Karpas-422 (cell line): ENCODE measurements at regions not wholly inside any gene's neighbourhood (a gene's known extent, or its start where the extent isn't known, plus 50 kb on each side); places are given as distances from the start of the nearest gene placed in this dataset.

Source experiments
- DNase-seq: peaks from one replicate; pipeline ENCODE4 v3.0.0-alpha.2; 2015
- H2AFZ ChIP-seq: fragments of 200-600 bp; sonication (generic); 2 replicates; pipeline ENCODE4 v1.6.1; 2014; ENCODE audit warnings: antibody characterized with exemption, low read length, mixed read lengths
- H3K27ac ChIP-seq: fragments of 200-600 bp; sonication (generic); 2 replicates; pipeline ENCODE4 v1.5.1; 2014; ENCODE audit warnings: mild to moderate bottlenecking, low read length, moderate library complexity
- H3K27me3 ChIP-seq: fragments of 200-600 bp; sonication (generic); 2 replicates; pipeline ENCODE4 v1.6.1; 2014; ENCODE audit warnings: low read length, mixed read lengths
- H3K36me3 ChIP-seq: fragments of 200-600 bp; sonication (generic); 2 replicates; pipeline ENCODE4 v1.6.1; 2014; ENCODE audit warnings: low read length, mixed read lengths; ENCODE audit not compliant: insufficient read depth
- H3K4me1 ChIP-seq: fragments of 200-600 bp; sonication (generic); 2 replicates; pipeline ENCODE4 v1.6.1; 2014; ENCODE audit warnings: mild to moderate bottlenecking, low read length, mixed read lengths
- H3K4me2 ChIP-seq: fragments of 200-600 bp; sonication (generic); 2 replicates; pipeline ENCODE4 v1.6.1; 2014; ENCODE audit warnings: low read length, low read depth, mild to moderate bottlenecking; ENCODE audit not compliant: poor library complexity, severe bottlenecking
- H3K4me3 ChIP-seq: fragments of 200-600 bp; sonication (generic); 2 replicates; pipeline ENCODE4 v1.5.1; 2014; ENCODE audit warnings: mild to moderate bottlenecking, antibody characterized with exemption, low read length, mixed read lengths
- H3K79me2 ChIP-seq: fragments of 200-600 bp; sonication (generic); 2 replicates; pipeline ENCODE4 v1.6.1; 2014; ENCODE audit warnings: mild to moderate bottlenecking, low read length, mixed read lengths
- H3K9ac ChIP-seq: fragments of 200-600 bp; sonication (generic); 2 replicates; pipeline ENCODE4 v1.6.0; 2014; ENCODE audit warnings: low read length
- H3K9me2 ChIP-seq: fragments of 200-600 bp; sonication (generic), shearing (Covaris generic); replicated peaks from 2 replicates; pipeline ENCODE4 v1.6.0; 2014; ENCODE audit warnings: mild to moderate bottlenecking, low read length, moderate library complexity; ENCODE audit not compliant: insufficient read depth
- H3K9me3 ChIP-seq: fragments of 300-700, 200-600 bp; sonication (generic); 2 replicates; pipeline ENCODE4 v1.6.1; 2014; ENCODE audit warnings: low read length, mixed read lengths
- H4K20me1 ChIP-seq: fragments of 200-600 bp; sonication (generic); 2 replicates; pipeline ENCODE4 v1.6.1; 2014; ENCODE audit warnings: mild to moderate bottlenecking, antibody characterized with exemption, low read length, low read depth; ENCODE audit not compliant: insufficient read depth

- H3K4me1 ChIP-seq = no peaks in the 10 kb centered on the region
- no peaks in the 10 kb centered on the region for H3K9me3 ChIP-seq
- no peaks in the 10 kb centered on the region for H3K27me3 ChIP-seq
- H3K36me3 ChIP-seq = no peaks in the 10 kb centered on the region
- no peak overlapping the region for H2AFZ ChIP-seq
- no peak overlapping the region for H3K27ac ChIP-seq
- no peak overlapping the region for H3K4me3 ChIP-seq
- H3K9me2 ChIP-seq = no peaks in the 10 kb centered on the region
- no peak overlapping the region for H3K9ac ChIP-seq
- no peak overlapping the region for H3K4me2 ChIP-seq
- no peaks in the 10 kb centered on the region for H3K79me2 ChIP-seq
- no peak for DNase-seq
- H4K20me1 ChIP-seq = no peaks in the 10 kb centered on the region
Observed at GRCh38 chr5:99973779-99974178, 561.4 kb upstream of the FAM174A start.

DNA sequence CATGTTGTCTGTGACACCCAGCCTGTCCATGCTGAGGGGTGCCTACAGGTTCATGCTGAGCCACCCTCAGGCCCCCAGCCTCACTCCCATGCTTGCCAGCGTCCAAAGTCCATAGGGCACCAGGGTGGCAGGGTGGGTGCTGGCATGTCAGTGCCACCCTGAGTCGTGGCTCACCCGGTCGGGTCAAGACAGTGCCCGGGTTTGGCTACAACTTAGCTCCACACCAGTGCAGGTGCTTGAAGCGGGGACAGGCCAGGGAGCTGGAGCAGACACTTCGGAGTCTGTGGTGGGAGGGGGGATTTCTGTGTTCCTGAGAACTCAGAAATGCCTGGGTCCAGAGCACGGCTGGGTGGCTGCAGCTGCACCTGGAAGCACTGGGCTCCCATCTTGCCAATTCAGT, 579.2 kb upstream of the FAM174A start:
- H3K4me2 ChIP-seq = no peak overlapping the region
- no peak for DNase-seq
- H3K9me3 ChIP-seq = no peaks in the 10 kb centered on the region
- no peaks in the 10 kb centered on the region for H4K20me1 ChIP-seq
- H3K9ac ChIP-seq = no peak overlapping the region
- no peak overlapping the region for H3K27ac ChIP-seq
- H3K9me2 ChIP-seq = no peaks in the 10 kb centered on the region
- H3K4me3 ChIP-seq = no peak overlapping the region
- H3K79me2 ChIP-seq = no peaks in the 10 kb centered on the region
- H3K4me1 ChIP-seq = no peaks in the 10 kb centered on the region
- H3K27me3 ChIP-seq = no peaks in the 10 kb centered on the region
- H3K36me3 ChIP-seq = no peaks in the 10 kb centered on the region
- no peak overlapping the region for H2AFZ ChIP-seq

DNA sequence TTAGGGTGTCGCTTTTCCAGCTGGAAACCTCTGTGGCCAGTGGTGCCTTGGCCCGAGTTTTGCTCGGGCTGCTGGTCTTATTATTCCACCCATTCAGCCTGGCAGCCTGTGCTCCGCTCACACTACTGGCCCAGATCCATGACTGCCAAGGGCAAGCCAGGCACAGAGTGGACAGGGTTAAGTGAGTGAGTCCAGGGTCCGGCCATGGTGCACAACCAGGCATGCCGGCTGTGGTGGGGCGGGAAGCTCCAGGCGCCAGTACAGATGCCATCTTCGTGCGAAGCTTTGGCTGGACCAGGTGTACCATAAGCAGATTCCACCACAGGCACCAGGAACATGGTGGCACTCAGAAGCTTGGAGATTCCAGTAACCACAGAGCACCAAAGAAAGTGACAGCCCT, 580.2 kb upstream of the FAM174A start:
- Histone ChIP-seq H2AFZ (no peak overlapping the region), H3K4me1 (no peaks in the 10 kb centered on the region), H3K79me2 (no peaks in the 10 kb centered on the region), H3K9ac (no peak overlapping the region), H4K20me1 (no peaks in the 10 kb centered on the region), H3K9me3 (no peaks in the 10 kb centered on the region), H3K36me3 (no peaks in the 10 kb centered on the region), H3K4me3 (no peak overlapping the region), H3K4me2 (no peak overlapping the region), H3K27me3 (no peaks in the 10 kb centered on the region), H3K27ac (no peak overlapping the region), H3K9me2 (no peaks in the 10 kb centered on the region)
- DNase-seq = no peak

- no peak overlapping the region for H2AFZ ChIP-seq
- DNase-seq = no peak
- no peak overlapping the region for H3K4me3 ChIP-seq
- no peak overlapping the region for H3K9ac ChIP-seq
- no peak overlapping the region for H3K27ac ChIP-seq
- no peaks in the 10 kb centered on the region for H3K27me3 ChIP-seq
- H3K4me1 ChIP-seq = no peaks in the 10 kb centered on the region
- no peak overlapping the region for H3K4me2 ChIP-seq
- no peaks in the 10 kb centered on the region for H3K36me3 ChIP-seq
- H3K79me2 ChIP-seq = no peaks in the 10 kb centered on the region
- H3K9me2 ChIP-seq = no peaks in the 10 kb centered on the region
- no peaks in the 10 kb centered on the region for H3K9me3 ChIP-seq
- H4K20me1 ChIP-seq = no peaks in the 10 kb centered on the region
Observed at GRCh38 chr5:99949969-99950524, 585.1 kb upstream of the FAM174A start.

- no peak overlapping the region for H2AFZ ChIP-seq
- H3K79me2 ChIP-seq = no peaks in the 10 kb centered on the region
- H3K9ac ChIP-seq = no peak overlapping the region
- no peaks in the 10 kb centered on the region for H3K9me2 ChIP-seq
- no peak for DNase-seq
- no peak overlapping the region for H3K4me3 ChIP-seq
- H3K27me3 ChIP-seq = no peaks in the 10 kb centered on the region
- no peaks in the 10 kb centered on the region for H3K4me1 ChIP-seq
- H3K36me3 ChIP-seq = no peaks in the 10 kb centered on the region
- no peak overlapping the region for H3K27ac ChIP-seq
- H3K4me2 ChIP-seq = no peak overlapping the region
- no peaks in the 10 kb centered on the region for H3K9me3 ChIP-seq
- H4K20me1 ChIP-seq = no peaks in the 10 kb centered on the region
Observed at GRCh38 chr5:99949361-99949760, 585.8 kb upstream of the FAM174A start.

- no peak for DNase-seq
- H2AFZ ChIP-seq = no peak overlapping the region
- no peaks in the 10 kb centered on the region for H3K79me2 ChIP-seq
Observed at GRCh38 chr5:99948850-99949249, 586.3 kb upstream of the FAM174A start.

GRCh38 chr5:99945478-99946442, 589.4 kb upstream of the FAM174A start:
- no peaks in the 10 kb centered on the region for H3K4me1 ChIP-seq
- H4K20me1 ChIP-seq = no peaks in the 10 kb centered on the region
- H2AFZ ChIP-seq = no peak overlapping the region
- DNase-seq = no peak
- no peaks in the 10 kb centered on the region for H3K79me2 ChIP-seq
- no peaks in the 10 kb centered on the region for H3K27me3 ChIP-seq
- H3K4me3 ChIP-seq = no peak overlapping the region
- H3K27ac ChIP-seq = no peak overlapping the region
- H3K9me3 ChIP-seq = no peaks in the 10 kb centered on the region
- H3K9me2 ChIP-seq = no peaks in the 10 kb centered on the region
- H3K9ac ChIP-seq = no peak overlapping the region
- no peaks in the 10 kb centered on the region for H3K36me3 ChIP-seq
- no peak overlapping the region for H3K4me2 ChIP-seq

More at GRCh38 chr5:99948850-99949249, 586.3 kb upstream of the FAM174A start:
- Histone ChIP-seq H3K27ac (no peak overlapping the region), H4K20me1 (no peaks in the 10 kb centered on the region), H3K4me3 (no peak overlapping the region), H3K36me3 (no peaks in the 10 kb centered on the region), H3K4me2 (no peak overlapping the region), H3K27me3 (no peaks in the 10 kb centered on the region), H3K9ac (no peak overlapping the region), H3K9me3 (no peaks in the 10 kb centered on the region), H3K4me1 (no peaks in the 10 kb centered on the region), H3K9me2 (no peaks in the 10 kb centered on the region)

DNA sequence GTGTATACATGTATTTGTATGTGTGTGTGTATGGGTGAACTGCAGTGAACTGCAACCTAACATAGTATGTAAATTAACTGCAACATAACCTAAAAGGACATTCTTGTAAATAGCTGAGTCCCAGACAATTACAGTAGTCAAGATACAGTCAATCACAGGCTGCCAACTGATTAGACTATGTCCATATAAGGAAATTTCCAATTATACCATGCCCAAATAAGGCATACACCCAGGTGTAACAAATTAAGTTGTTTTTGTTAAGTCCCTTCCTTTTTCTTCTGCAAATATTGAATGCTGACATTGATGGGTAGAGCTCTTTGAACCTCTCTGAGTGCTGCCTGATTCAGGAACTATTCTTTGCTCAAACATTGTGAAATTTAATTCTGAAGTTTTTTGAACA, 594.6 kb upstream of the FAM174A start:
- H3K27me3 ChIP-seq = no peaks in the 10 kb centered on the region
- no peaks in the 10 kb centered on the region for H3K79me2 ChIP-seq
- no peaks in the 10 kb centered on the region for H3K4me1 ChIP-seq
- no peak overlapping the region for H2AFZ ChIP-seq
- H3K4me2 ChIP-seq = no peak overlapping the region
- H3K4me3 ChIP-seq = no peak overlapping the region
- no peaks in the 10 kb centered on the region for H4K20me1 ChIP-seq
- H3K9me2 ChIP-seq = no peaks in the 10 kb centered on the region
- H3K27ac ChIP-seq = no peak overlapping the region
- no peaks in the 10 kb centered on the region for H3K36me3 ChIP-seq
- no peak overlapping the region for H3K9ac ChIP-seq
- no peaks in the 10 kb centered on the region for H3K9me3 ChIP-seq
- DNase-seq = no peak
